ENCODE measurements at regions not wholly inside any gene's neighbourhood (a gene's known extent, or its start where the extent isn't known, plus 50 kb on each side); places are given as distances from the start of the nearest gene placed in this dataset.

GRCh38 chr4:137293281-137293680 lies 239.0 kb downstream of the PCDH18 start:
- TF ChIP-seq CTCF (conservative IDR thresholded peaks at IDR 0.05; ENCODE audit: low read depth, low read length): no peak
- no peak for TF ChIP-seq CEBPB (IDR thresholded peaks at IDR 0.05; ENCODE audit: low read depth, low read length)
- no peak for TF ChIP-seq RAD21 (IDR thresholded peaks at IDR 0.05; ENCODE audit: low read length)
- TF ChIP-seq POLR2A (IDR thresholded peaks at IDR 0.05; ENCODE audit: low read depth, low read length): no peak
- no peak for TF ChIP-seq USF2 (IDR thresholded peaks at IDR 0.05; ENCODE audit: low read depth, low read length)

All from IMR-90 (cell line).